A549 (cell line): ENCODE measurements at regions not wholly inside any gene's neighbourhood (a gene's known extent, or its start where the extent isn't known, plus 50 kb on each side); places are given as distances from the start of the nearest gene placed in this dataset.
A peak's percentile ranks its signal among the peaks of the same experiment; 100 is the strongest.
"Not testable (repeated sequence)": the region's sequence is repeated elsewhere in the genome, so short reads cannot be mapped to it uniquely, and the experiment has no call there.

Experiments used
- ATAC-seq, 2 experiments: fragments of 200-7000 bp in 1 of 2; fragments of >200 bp in 1 of 2; cut with Nextera tagmentation in 1 of 2; cut with Tn5 transposase in 1 of 2; 3 replicates each; pipeline versions ENCODE4 v1.8.0 to v1.9.1; 2018 to 2020; ENCODE audit warnings: mild to moderate bottlenecking in 1 of 2, moderate library complexity in 1 of 2
- CTCF ChIA-PET: fragments of 300-600 bp; sonication (Branson Sonifier 250); formaldehyde crosslinking; extraction: SDS; loops from one replicate; lab custom pipeline; 2021; ENCODE audit warnings: antibody characterized with exemption, inconsistent platforms; lab: Yijun Ruan, JAX
- POLR2A ChIA-PET: fragments of 350-600 bp; formaldehyde crosslinking; extraction: SDS; loops from one replicate; lab custom pipeline; 2021; ENCODE audit warnings: antibody characterized with exemption, inconsistent platforms; lab: Yijun Ruan, JAX
- DNase-seq, 2 experiments: peaks; one replicate each; pipeline versions ENCODE4 v3.0.0 to v3.0.0-alpha.2; 2011 to 2016; ENCODE audit warnings: low read depth in 1 of 2, low spot score in 1 of 2
- FAIRE-seq: peaks from 2 replicates; lab custom pipeline; 2011; peaks lifted over from hg19 to GRCh38; lab: Jason Lieb, UNC
- H3K27ac ChIP-seq, 2 experiments: fragments of >200 bp; sonication (Bioruptor Twin); formaldehyde crosslinking; 3 replicates each; pipeline ENCODE4 v1.5.1; 2016 to 2017
- H3K4me1 ChIP-seq: fragments of >200 bp; sonication (Bioruptor Twin); formaldehyde crosslinking; 3 replicates; pipeline ENCODE4 v1.6.1; 2016
- H3K4me2 ChIP-seq: fragments of >200 bp; sonication (Bioruptor Twin); formaldehyde crosslinking; 3 replicates; pipeline ENCODE4 v1.6.1; 2016
- H3K4me3 ChIP-seq: fragments of >200 bp; sonication (Bioruptor Twin); formaldehyde crosslinking; 3 replicates; pipeline ENCODE4 v1.5.1; 2016
- H3K9me3 ChIP-seq: fragments of >200 bp; sonication (Bioruptor Twin); formaldehyde crosslinking; 3 replicates; pipeline ENCODE4 v1.6.1; 2016
- CBX2 ChIP-seq: fragments of 200-600 bp; sonication (generic); IDR thresholded peaks from 2 replicates; pipeline ENCODE4 v1.6.1; 2016; ENCODE audit warnings: low read depth, mild to moderate bottlenecking, borderline replicate concordance
- CHD4 ChIP-seq: fragments of 200-600 bp; sonication (generic); IDR thresholded peaks from 2 replicates; pipeline ENCODE4 v1.6.1; 2016; ENCODE audit warnings: antibody characterized with exemption, mild to moderate bottlenecking, borderline replicate concordance
- E2F6 ChIP-seq: IDR thresholded peaks from 2 replicates; pipeline ENCODE4 v1.6.1; 2012; ENCODE audit warnings: low read depth, borderline replicate concordance
- EHMT2 ChIP-seq: fragments of 200-600 bp; sonication (generic); IDR thresholded peaks from 2 replicates; pipeline ENCODE4 v1.6.1; 2016; ENCODE audit warnings: antibody characterized with exemption, low read depth, mild to moderate bottlenecking, moderate library complexity
- ELK1 ChIP-seq: fragments of 150-350 bp; IDR thresholded peaks from 2 replicates; pipeline ENCODE4 v1.6.1; 2014; ENCODE audit warnings: low read depth, mild to moderate bottlenecking, low read length
- EP300 ChIP-seq, 2 experiments: fragments of >200 bp; sonication (Bioruptor Twin); formaldehyde crosslinking; IDR thresholded peaks; 2 replicates in 1 of 2; 3 replicates in 1 of 2; pipeline ENCODE4 v1.6.1; 2016 to 2017
- FOSB ChIP-seq: fragments of 250-450 bp; sonication (Bioruptor Pico); IDR thresholded peaks from 2 replicates; pipeline ENCODE4 v1.5.0; 2020; ENCODE audit warnings: mild to moderate bottlenecking, moderate library complexity
- GATA3 ChIP-seq: IDR thresholded peaks from 2 replicates; pipeline ENCODE4 v1.6.1; 2012; ENCODE audit warnings: borderline replicate concordance
- HEYL ChIP-seq: fragments of 250-450 bp; sonication (Bioruptor Pico); IDR thresholded peaks from 2 replicates; pipeline ENCODE4 v1.8.0; 2021; ENCODE audit warnings: mild to moderate bottlenecking, moderate library complexity
- HMGXB4 ChIP-seq: fragments of 250-450 bp; sonication (Bioruptor Pico); IDR thresholded peaks from 2 replicates; pipeline ENCODE4 v1.5.0; 2021; ENCODE audit warnings: mild to moderate bottlenecking, moderate library complexity, borderline replicate concordance
- HOXA7 ChIP-seq: fragments of 250-450 bp; sonication (Bioruptor Pico); IDR thresholded peaks from 2 replicates; pipeline ENCODE4 v1.5.0; 2020; ENCODE audit warnings: mild to moderate bottlenecking, moderate library complexity
- HOXB13 ChIP-seq: fragments of 250-450 bp; sonication (Bioruptor Pico); IDR thresholded peaks from 2 replicates; pipeline ENCODE4 v1.5.0; 2020; ENCODE audit warnings: low read depth, mild to moderate bottlenecking, moderate library complexity
- KDM5A ChIP-seq: fragments of 200-600 bp; sonication (generic); IDR thresholded peaks from 2 replicates; pipeline ENCODE4 v1.6.1; 2016; ENCODE audit warnings: antibody characterized with exemption, mild to moderate bottlenecking
- MAFK ChIP-seq: fragments of 450-650 bp; IDR thresholded peaks from 2 replicates; pipeline ENCODE4 v1.6.1; 2014; ENCODE audit not compliant: partially characterized antibody
- NFE2L2 ChIP-seq: fragments of 150-350 bp; conservative IDR thresholded peaks from 2 replicates; pipeline ENCODE4 v1.6.1; 2014; ENCODE audit warnings: low read length
- NPAS2 ChIP-seq: fragments of 250-450 bp; sonication (Bioruptor Pico); IDR thresholded peaks from 2 replicates; pipeline ENCODE4 v1.8.0; 2022; ENCODE audit warnings: mild to moderate bottlenecking, moderate library complexity, borderline replicate concordance
- RCOR1 ChIP-seq: fragments of 150-350 bp; IDR thresholded peaks from 2 replicates; pipeline ENCODE4 v1.6.1; 2014; ENCODE audit warnings: antibody characterized with exemption, low read length, low read depth
- RFX5 ChIP-seq: fragments of 450-650 bp; IDR thresholded peaks from 2 replicates; pipeline ENCODE4 v1.7.1; 2014; ENCODE audit warnings: antibody characterized with exemption, mild to moderate bottlenecking, moderate library complexity
- SMC3 ChIP-seq: fragments of >200 bp; sonication (Bioruptor Twin); formaldehyde crosslinking; IDR thresholded peaks from 3 replicates; pipeline ENCODE4 v1.6.1; 2018; ENCODE audit warnings: inconsistent platforms
- TFCP2L1 ChIP-seq: fragments of 250-450 bp; sonication (Bioruptor Pico); IDR thresholded peaks from 2 replicates; pipeline ENCODE4 v1.5.0; 2021; ENCODE audit warnings: mild to moderate bottlenecking
- ZFP36 ChIP-seq: fragments of 450-650 bp; IDR thresholded peaks from 2 replicates; pipeline ENCODE4 v1.6.1; 2014; ENCODE audit warnings: borderline replicate concordance; ENCODE audit not compliant: partially characterized antibody
- ZNF302 ChIP-seq: fragments of 250-450 bp; sonication (Bioruptor Pico); IDR thresholded peaks from 2 replicates; pipeline ENCODE4 v1.9.0; 2021; ENCODE audit warnings: inconsistent platforms, mild to moderate bottlenecking, moderate library complexity
- WGBS: methylation state at CpG from one replicate; pipeline ENCODE4 v1.1.6; 2017; ENCODE audit errors: missing lambda C conversion rate; 5-methylcytosine and 5-hydroxymethylcytosine counted together
- TF ChIP-seq, protein P1 (sequence below): IDR thresholded peaks from 2 replicates; pipeline ENCODE4 v1.6.1; 2012

DNA sequence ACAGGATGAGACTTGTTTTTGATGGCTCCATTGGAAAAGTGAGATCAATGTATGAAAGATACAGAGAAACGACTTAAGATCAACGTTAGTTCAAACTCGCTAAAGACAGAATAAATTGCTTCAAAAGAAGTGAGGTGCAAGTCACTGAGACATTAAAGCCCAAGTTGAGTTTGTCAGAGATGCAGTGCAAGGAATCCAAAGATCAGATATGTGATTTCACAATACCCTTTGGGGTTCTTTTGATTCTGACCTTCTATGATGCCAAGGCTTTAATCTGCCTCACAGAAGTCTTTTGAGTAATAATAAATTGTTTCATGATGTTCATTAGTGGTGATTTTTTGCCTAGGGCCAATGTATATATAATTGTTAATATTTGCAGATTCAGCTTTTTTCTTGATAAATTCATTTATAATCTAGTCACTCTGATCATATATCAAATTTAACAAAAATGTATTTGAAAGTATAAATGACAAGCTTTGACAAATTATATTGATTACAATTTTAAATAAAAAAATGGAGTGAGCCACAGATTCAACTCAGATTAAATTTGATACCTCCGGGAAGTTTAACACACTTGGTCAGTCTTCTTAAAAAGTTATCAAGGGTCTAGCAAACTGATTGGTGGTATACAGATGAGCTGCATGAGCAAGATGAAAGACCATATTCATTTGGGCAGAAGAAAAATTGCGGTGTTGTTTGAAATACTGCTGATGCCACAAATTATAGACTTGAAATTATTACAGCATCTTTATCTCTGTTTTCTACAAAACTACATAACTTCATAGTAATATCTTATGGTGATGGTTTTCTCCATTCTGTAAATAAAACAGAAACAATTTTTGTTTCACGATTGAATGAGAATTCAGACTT, 144.8 kb upstream of the FAR2 start:
- no peak overlapping the region for H3K4me2 ChIP-seq
- FAIRE-seq: no peak
- 0 out of 3 replicates have a peak, but pooled peaks cover 2% of the 10 kb centered on the region for H3K9me3 ChIP-seq
- TF ChIP-seq EP300 (IDR thresholded peaks at IDR 0.05) (no peak), FOSB (CRISPR knock-in tag) (no peak), MAFK (peak; percentile 67)
- no peak for DNase-seq
- WGBS: 7% methylated on average over 6 of the region's 6 CpGs
- H3K4me3 ChIP-seq: no peak overlapping the region
- ChIA-PET POLR2A (no interaction called here), CTCF (no interaction called here)
- no peaks in the 10 kb centered on the region for H3K4me1 ChIP-seq
- H3K27ac ChIP-seq: no peak overlapping the region
- no peak for ATAC-seq

- DNase-seq (no peak), FAIRE-seq (no peak), ATAC-seq (no peak)
- POLR2A ChIA-PET: no interaction called here
- Histone ChIP-seq H3K4me2 (no peak overlapping the region), H3K4me3 (no peak overlapping the region), H3K9me3 (0 out of 3 replicates have a peak, but pooled peaks cover 2% of the 10 kb centered on the region), H3K27ac (no peak overlapping the region), H3K4me1 (no peaks in the 10 kb centered on the region)
- CTCF ChIA-PET: interaction anchor here (0.6 to 0.7 kb wide), 2 partner anchors 129 to 142 kb away, joined by 3 to 5 read pairs; no protein-coding TSS in a partner anchor
- 9% methylated on average over 2 of the region's 2 CpGs for WGBS
- TF ChIP-seq HEYL (no peak), ZFP36 (no peak), RCOR1 (no peak), MAFK (no peak), NFE2L2 (no peak)
- TF ChIP-seq, protein P1, sequence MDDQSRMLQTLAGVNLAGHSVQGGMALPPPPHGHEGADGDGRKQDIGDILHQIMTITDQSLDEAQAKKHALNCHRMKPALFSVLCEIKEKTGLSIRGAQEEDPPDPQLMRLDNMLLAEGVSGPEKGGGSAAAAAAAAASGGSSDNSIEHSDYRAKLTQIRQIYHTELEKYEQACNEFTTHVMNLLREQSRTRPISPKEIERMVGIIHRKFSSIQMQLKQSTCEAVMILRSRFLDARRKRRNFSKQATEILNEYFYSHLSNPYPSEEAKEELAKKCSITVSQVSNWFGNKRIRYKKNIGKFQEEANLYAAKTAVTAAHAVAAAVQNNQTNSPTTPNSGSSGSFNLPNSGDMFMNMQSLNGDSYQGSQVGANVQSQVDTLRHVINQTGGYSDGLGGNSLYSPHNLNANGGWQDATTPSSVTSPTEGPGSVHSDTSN: no peak
Measured at GRCh38 chr12:29004936-29005304, 144.2 kb upstream of the FAR2 start.

DNA sequence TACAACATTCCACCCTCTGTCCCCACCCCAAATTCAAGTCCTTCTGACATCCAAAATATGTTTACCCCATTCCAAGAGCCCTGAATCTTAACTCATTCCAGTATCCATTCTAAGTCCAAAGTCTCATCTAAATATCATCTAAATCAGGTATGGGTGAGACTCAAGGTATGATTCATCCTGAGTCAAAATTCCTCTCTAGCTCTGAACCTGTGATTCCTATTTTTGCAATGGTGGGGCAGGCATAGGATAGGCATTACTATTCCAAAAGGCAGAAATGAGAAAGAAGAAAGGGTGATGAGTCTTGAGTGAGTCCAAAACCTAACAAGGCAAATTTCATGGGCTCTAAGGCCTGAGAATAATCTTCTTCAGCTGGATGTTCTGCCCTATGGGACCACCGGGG, 140.3 kb upstream of the FAR2 start:
- WGBS: 0% methylated on average over 1 of the region's 1 CpG
- ChIA-PET CTCF (interaction anchor here (3.0 kb wide), 1 partner anchor 10 kb away, joined by 11 read pairs; no protein-coding TSS in a partner anchor), POLR2A (no interaction called here)
- Histone ChIP-seq H3K4me1 (no peaks in the 10 kb centered on the region), H3K9me3 (no peaks in the 10 kb centered on the region), H3K4me3 (no peak overlapping the region), H3K4me2 (no peak overlapping the region), H3K27ac (no peak overlapping the region)
- no peak for FAIRE-seq
- TF ChIP-seq HEYL (no peak), CHD4 (no peak), NPAS2 (no peak), EHMT2 (no peak), KDM5A (no peak), E2F6 (no peak), HOXA7 (no peak)
- no peak for DNase-seq
- ATAC-seq: no peak

- no peak for TF ChIP-seq HMGXB4 (CRISPR knock-in tag)
- no peak for TF ChIP-seq HOXB13
- TF ChIP-seq TFCP2L1 (CRISPR knock-in tag): no peak
- no peak for TF ChIP-seq ZNF302 (CRISPR knock-in tag)
- TF ChIP-seq E2F6: no peak
- TF ChIP-seq ELK1: no peak
- TF ChIP-seq GATA3: no peak
- TF ChIP-seq CBX2: no peak
- no peak for TF ChIP-seq SMC3
- no peak for TF ChIP-seq HOXA7
- no peak for TF ChIP-seq RFX5
- no peak overlapping the region for H3K4me3 ChIP-seq
- H3K4me2 ChIP-seq: no peak overlapping the region
- WGBS: 25% methylated on average over 4 of the region's 4 CpGs
- no peak overlapping the region for H3K27ac ChIP-seq
- no peaks in the 10 kb centered on the region for H3K4me1 ChIP-seq
- no peak for DNase-seq
- H3K9me3 ChIP-seq: no peaks in the 10 kb centered on the region
- ChIA-PET CTCF (interaction anchor here (1.7 kb wide), 1 partner anchor 13 kb away, joined by 4 read pairs; no protein-coding TSS in a partner anchor), POLR2A (no interaction called here)
- ATAC-seq: no peak
- no peak for FAIRE-seq
Measured at GRCh38 chr12:29012673-29013072, 136.4 kb upstream of the FAR2 start.

DNA sequence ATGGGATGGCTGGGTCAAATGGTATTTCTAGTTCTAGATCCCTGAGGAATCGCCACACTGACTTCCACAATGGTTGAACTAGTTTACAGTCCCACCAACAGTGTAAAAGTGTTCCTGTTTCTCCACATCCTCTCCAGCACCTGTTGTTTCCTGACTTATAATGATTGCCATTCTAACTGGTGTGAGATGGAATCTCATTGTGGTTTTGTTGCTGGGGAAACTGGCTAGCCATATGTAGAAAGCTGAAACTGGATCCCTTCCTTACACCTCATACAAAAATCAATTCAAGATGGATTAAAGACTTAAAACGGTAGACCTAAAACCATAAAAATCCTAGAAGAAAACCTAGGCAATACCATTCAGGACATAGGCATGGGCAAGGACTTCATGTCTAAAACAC, 131.5 kb upstream of the FAR2 start:
- H3K27ac ChIP-seq, POLR2A ChIA-PET, CTCF ChIA-PET, ATAC-seq, H3K4me3 ChIP-seq, DNase-seq, H3K9me3 ChIP-seq, FAIRE-seq, H3K4me2 ChIP-seq, H3K4me1 ChIP-seq: not testable (repeated sequence)
- 26% methylated on average over 2 of the region's 2 CpGs for WGBS
